Lower lobe of right lung (tissue), 2 donors: ENCODE measurements at regions not wholly inside any gene's neighbourhood (a gene's known extent, or its start where the extent isn't known, plus 50 kb on each side); places are given as distances from the start of the nearest gene placed in this dataset.

Experiments used
- ATAC-seq, 2 donors: fragments of 200-7000 bp; cut with Tn5 transposase; one replicate each; pipeline ENCODE4 v1.9.1; 2020 to 2022; ENCODE audit warnings: mild to moderate bottlenecking in 2 of 2, moderate library complexity in 2 of 2
- DNase-seq: peaks from one replicate; pipeline ENCODE4 v3.0.0-alpha.2; 2020
- H3K27ac ChIP-seq: fragments of 200-600 bp; one replicate; pipeline ENCODE4 v1.8.0; 2022
- H3K27me3 ChIP-seq: fragments of 200-600 bp; one replicate; pipeline ENCODE4 v1.8.0; 2022; ENCODE audit warnings: low read depth
- H3K36me3 ChIP-seq: fragments of 200-600 bp; one replicate; pipeline ENCODE4 v1.8.0; 2022; ENCODE audit warnings: mild to moderate bottlenecking
- H3K4me1 ChIP-seq: fragments of 200-600 bp; one replicate; pipeline ENCODE4 v1.8.0; 2022
- H3K4me3 ChIP-seq: fragments of 200-600 bp; one replicate; pipeline ENCODE4 v1.8.0; 2022; ENCODE audit warnings: mild to moderate bottlenecking
- H3K9me3 ChIP-seq: fragments of 200-600 bp; one replicate; pipeline ENCODE4 v1.8.0; 2022
- intact Hi-C: fragments of 100-400 bp; cut with DNase I; formaldehyde crosslinking; loops from one replicate; pipeline ENCODE4 v1.11.0; 2022
- TF ChIP-seq, protein P1 (sequence below): fragments of 200-600 bp; IDR thresholded peaks from one replicate; pipeline ENCODE4 v1.8.0; 2022; ENCODE audit warnings: antibody characterized with exemption, mild to moderate bottlenecking
- donor health status: DM: no; HTN: yes; CAD: no; lungs with severe emphysema.

- TF ChIP-seq, protein P1, sequence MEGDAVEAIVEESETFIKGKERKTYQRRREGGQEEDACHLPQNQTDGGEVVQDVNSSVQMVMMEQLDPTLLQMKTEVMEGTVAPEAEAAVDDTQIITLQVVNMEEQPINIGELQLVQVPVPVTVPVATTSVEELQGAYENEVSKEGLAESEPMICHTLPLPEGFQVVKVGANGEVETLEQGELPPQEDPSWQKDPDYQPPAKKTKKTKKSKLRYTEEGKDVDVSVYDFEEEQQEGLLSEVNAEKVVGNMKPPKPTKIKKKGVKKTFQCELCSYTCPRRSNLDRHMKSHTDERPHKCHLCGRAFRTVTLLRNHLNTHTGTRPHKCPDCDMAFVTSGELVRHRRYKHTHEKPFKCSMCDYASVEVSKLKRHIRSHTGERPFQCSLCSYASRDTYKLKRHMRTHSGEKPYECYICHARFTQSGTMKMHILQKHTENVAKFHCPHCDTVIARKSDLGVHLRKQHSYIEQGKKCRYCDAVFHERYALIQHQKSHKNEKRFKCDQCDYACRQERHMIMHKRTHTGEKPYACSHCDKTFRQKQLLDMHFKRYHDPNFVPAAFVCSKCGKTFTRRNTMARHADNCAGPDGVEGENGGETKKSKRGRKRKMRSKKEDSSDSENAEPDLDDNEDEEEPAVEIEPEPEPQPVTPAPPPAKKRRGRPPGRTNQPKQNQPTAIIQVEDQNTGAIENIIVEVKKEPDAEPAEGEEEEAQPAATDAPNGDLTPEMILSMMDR = no peak
- H3K4me3 ChIP-seq = no peak overlapping the region
- H3K36me3 ChIP-seq = no peaks in the 10 kb centered on the region
- no peaks in the 10 kb centered on the region for H3K9me3 ChIP-seq
- H3K4me1 ChIP-seq = no peaks in the 10 kb centered on the region
- intact Hi-C loops = no loop called here
- peak in 1 of 2 donors; percentile 41 for ATAC-seq
- H3K27me3 ChIP-seq = no peaks in the 10 kb centered on the region
- no peak overlapping the region for H3K27ac ChIP-seq
- DNase-seq = no peak
Observed at GRCh38 chrX:11967986-11968869, 170.0 kb upstream of the FRMPD4 start.

DNA sequence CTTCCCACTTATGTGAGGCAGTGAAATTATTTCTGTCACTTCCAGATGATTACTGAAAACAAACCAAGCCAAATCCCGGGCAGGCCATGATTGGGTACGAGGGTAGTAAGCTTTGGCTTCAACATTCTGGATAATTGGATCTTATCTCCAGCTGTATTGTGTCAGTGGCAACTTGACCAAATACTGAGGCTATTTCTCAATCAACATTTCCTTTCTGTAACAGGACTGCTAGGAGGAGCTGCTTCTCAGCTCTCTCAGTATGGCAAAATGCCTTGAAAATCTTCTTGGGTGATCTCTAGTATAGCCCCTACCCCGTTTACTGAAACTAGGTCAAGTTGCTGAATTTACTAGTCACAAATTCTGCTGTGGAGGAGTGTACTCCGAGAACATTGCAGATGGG lies 169.3 kb upstream of the FRMPD4 start:
- Histone ChIP-seq H3K9me3 (no peaks in the 10 kb centered on the region), H3K27me3 (no peaks in the 10 kb centered on the region), H3K4me1 (no peaks in the 10 kb centered on the region), H3K36me3 (no peaks in the 10 kb centered on the region), H3K27ac (no peak overlapping the region), H3K4me3 (no peak overlapping the region)
- ATAC-seq = peak in 1 of 2 donors; percentile 12
- intact Hi-C loops = no loop called here
- DNase-seq = no peak
- TF ChIP-seq, protein P1 = no peak

DNA sequence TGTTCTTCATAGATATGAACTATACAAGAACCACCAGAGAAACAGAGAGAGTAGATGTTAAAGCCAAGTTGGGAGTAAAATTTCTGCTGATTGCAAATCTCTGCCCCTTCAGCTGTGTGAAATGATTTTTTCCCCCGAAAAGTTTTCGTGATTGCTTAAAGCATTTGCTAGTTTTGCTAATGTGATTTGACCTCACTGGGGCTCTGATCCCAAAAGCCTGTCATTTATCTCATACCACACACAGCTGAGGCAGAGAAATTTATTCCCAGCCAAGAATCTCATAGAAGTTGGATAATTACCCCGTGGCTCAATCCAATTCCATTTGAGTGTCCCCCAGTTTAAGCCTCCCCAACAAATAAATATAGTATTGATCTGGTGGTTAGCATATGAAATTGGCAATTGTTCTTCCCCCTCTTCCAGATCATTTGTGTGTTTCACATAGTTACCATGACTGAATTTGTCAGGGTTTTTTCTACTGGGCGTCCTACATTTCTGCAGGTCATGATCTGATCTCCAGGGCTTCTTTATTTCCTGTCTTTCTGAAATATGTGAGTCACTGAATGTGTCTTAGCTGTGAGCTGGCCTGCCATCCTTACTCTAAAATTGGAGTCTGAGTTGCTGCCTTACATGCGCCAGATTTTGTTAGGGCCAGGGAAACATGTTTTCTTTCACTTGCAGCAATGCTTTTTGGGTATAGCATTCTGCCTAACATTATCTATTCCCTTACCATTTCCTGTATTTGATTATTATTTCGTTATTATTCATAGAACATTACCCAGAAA lies 167.5 kb upstream of the FRMPD4 start:
- no peak for ATAC-seq
- H3K4me1 ChIP-seq = no peaks in the 10 kb centered on the region
- H3K27me3 ChIP-seq = no peaks in the 10 kb centered on the region

GRCh38 chrX:11976663-11977062 lies 161.6 kb upstream of the FRMPD4 start:
- ATAC-seq (no peak), DNase-seq (no peak)
- intact Hi-C loops = no loop called here
- Histone ChIP-seq H3K4me3 (no peak overlapping the region), H3K36me3 (no peaks in the 10 kb centered on the region), H3K4me1 (no peaks in the 10 kb centered on the region), H3K27ac (no peak overlapping the region), H3K27me3 (no peaks in the 10 kb centered on the region), H3K9me3 (no peaks in the 10 kb centered on the region)
- TF ChIP-seq, protein P1 = no peak

More for the DNA sequence above, 167.5 kb upstream of the FRMPD4 start:
- TF ChIP-seq, protein P1 = no peak
- Histone ChIP-seq H3K27ac (no peak overlapping the region), H3K4me3 (no peak overlapping the region), H3K9me3 (no peaks in the 10 kb centered on the region), H3K36me3 (no peaks in the 10 kb centered on the region)
- intact Hi-C loops = no loop called here
- no peak for DNase-seq

DNA sequence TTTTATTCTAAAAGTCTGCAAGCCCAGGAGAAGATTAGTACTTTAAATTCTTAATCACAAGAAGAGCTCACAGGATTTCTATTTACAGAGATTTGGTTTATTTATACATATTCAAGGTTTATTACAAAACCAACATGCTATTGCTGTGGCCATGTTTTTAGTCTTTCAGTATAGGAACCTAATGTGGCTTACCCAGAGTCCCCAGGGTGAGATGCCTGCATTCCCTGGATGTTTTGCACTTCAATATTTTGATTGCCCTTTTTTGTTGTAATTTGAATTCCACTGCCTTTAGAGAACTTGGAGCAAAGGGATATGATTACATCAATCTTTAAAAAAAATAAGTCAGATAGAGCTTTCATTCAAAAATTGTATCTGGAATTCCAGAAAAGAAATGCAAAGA lies 146.0 kb upstream of the FRMPD4 start:
- intact Hi-C loops = no loop called here
- Histone ChIP-seq H3K36me3 (no peaks in the 10 kb centered on the region), H3K4me3 (no peak overlapping the region), H3K9me3 (no peaks in the 10 kb centered on the region), H3K27me3 (no peaks in the 10 kb centered on the region), H3K27ac (no peak overlapping the region), H3K4me1 (no peaks in the 10 kb centered on the region)
- DNase-seq (no peak), ATAC-seq (no peak)
- TF ChIP-seq, protein P1 = no peak
